ENCODE measurements at regions not wholly inside any gene's neighbourhood (a gene's known extent, or its start where the extent isn't known, plus 50 kb on each side); places are given as distances from the start of the nearest gene placed in this dataset.
"Not testable (repeated sequence)": the region's sequence is repeated elsewhere in the genome, so short reads cannot be mapped to it uniquely, and the experiment has no call there.

- Mint-ChIP-seq H3K9me3 (peaks cover 0 to 27% (median 9%) of the 10 kb centered on the region in 9 donors), H3K4me3 (peak overlapping the region in 1 of 10 donors; percentile 53), H3K27me3 (no peaks in the 10 kb centered on the region), H3K4me1 (no peaks in the 10 kb centered on the region), H3K36me3 (no peaks in the 10 kb centered on the region), H3K27ac (no peak overlapping the region)
- DNase-seq (peak in 1 of 10 donors; percentile 58), ATAC-seq (peak in 1 of 2 donors; percentile 50)
- POLR2A ChIA-PET: no interaction called here
Measured at GRCh38 chr5:28809811-28810750, 1771.7 kb upstream of the CDH9 start.

- DNase-seq (peak in 1 of 10 donors; percentile 62), ATAC-seq (peak in 1 of 2 donors; percentile 65)
- peak overlapping the region in 1 of 10 donors; percentile 68 for H3K27ac Mint-ChIP-seq
- H3K4me3 Mint-ChIP-seq: peak overlapping the region in 1 of 10 donors; percentile 45
- no peaks in the 10 kb centered on the region for H3K27me3 Mint-ChIP-seq
- H3K4me1 Mint-ChIP-seq: no peaks in the 10 kb centered on the region
- H3K36me3 Mint-ChIP-seq: no peaks in the 10 kb centered on the region
- POLR2A ChIA-PET: no interaction called here
- H3K9me3 Mint-ChIP-seq: peaks cover 0 to 27% (median 10%) of the 10 kb centered on the region in 9 donors
Measured at GRCh38 chr5:28808967-28809810, 1770.8 kb upstream of the CDH9 start.

GRCh38 chr5:28807195-28807729, 1768.9 kb upstream of the CDH9 start:
- H3K27ac Mint-ChIP-seq: no peak overlapping the region
- no peaks in the 10 kb centered on the region for H3K4me1 Mint-ChIP-seq
- no peak for ATAC-seq
- no peaks in the 10 kb centered on the region for H3K36me3 Mint-ChIP-seq
- no peaks in the 10 kb centered on the region for H3K27me3 Mint-ChIP-seq
- H3K9me3 Mint-ChIP-seq: peaks cover 0 to 18% (median 10%) of the 10 kb centered on the region in 9 donors
- DNase-seq: no peak
- H3K4me3 Mint-ChIP-seq: no peak overlapping the region
- POLR2A ChIA-PET: no interaction called here

GRCh38 chr5:28799035-28799434, 1760.6 kb upstream of the CDH9 start:
- H3K4me3 Mint-ChIP-seq, H3K4me1 Mint-ChIP-seq, H3K27me3 Mint-ChIP-seq, ATAC-seq, H3K27ac Mint-ChIP-seq, DNase-seq, POLR2A ChIA-PET, H3K36me3 Mint-ChIP-seq: not testable (repeated sequence)
- H3K9me3 Mint-ChIP-seq: peaks cover 0 to 21% (median 7%) of the 10 kb centered on the region in 9 donors

GRCh38 chr5:28788954-28789353, 1750.6 kb upstream of the CDH9 start:
- no peak overlapping the region for H3K27ac Mint-ChIP-seq
- H3K9me3 Mint-ChIP-seq: peaks cover 4 to 35% (median 12%) of the 10 kb centered on the region in 9 donors
- DNase-seq: no peak
- no peak for ATAC-seq
- no peaks in the 10 kb centered on the region for H3K27me3 Mint-ChIP-seq
- H3K36me3 Mint-ChIP-seq: no peaks in the 10 kb centered on the region
- H3K4me3 Mint-ChIP-seq: no peak overlapping the region
- no peaks in the 10 kb centered on the region for H3K4me1 Mint-ChIP-seq
- POLR2A ChIA-PET: no interaction called here

- no peak overlapping the region for H3K4me3 Mint-ChIP-seq
- no peaks in the 10 kb centered on the region for H3K4me1 Mint-ChIP-seq
- DNase-seq (no peak), ATAC-seq (no peak)
- POLR2A ChIA-PET: no interaction called here
- no peaks in the 10 kb centered on the region for H3K36me3 Mint-ChIP-seq
- peaks cover 0 to 19% (median 6%) of the 10 kb centered on the region in 9 donors for H3K9me3 Mint-ChIP-seq
- H3K27ac Mint-ChIP-seq: no peak overlapping the region
- no peaks in the 10 kb centered on the region for H3K27me3 Mint-ChIP-seq
Measured at GRCh38 chr5:28780083-28780692, 1741.8 kb upstream of the CDH9 start.

GRCh38 chr5:28779161-28779754, 1740.9 kb upstream of the CDH9 start:
- H3K4me1 Mint-ChIP-seq: no peaks in the 10 kb centered on the region
- no peak overlapping the region for H3K27ac Mint-ChIP-seq
- H3K27me3 Mint-ChIP-seq: no peaks in the 10 kb centered on the region
- H3K36me3 Mint-ChIP-seq: no peaks in the 10 kb centered on the region
- POLR2A ChIA-PET: no interaction called here
- DNase-seq: no peak
- H3K4me3 Mint-ChIP-seq: no peak overlapping the region
- no peak for ATAC-seq
- H3K9me3 Mint-ChIP-seq: peaks cover 0 to 11% (median 6%) of the 10 kb centered on the region in 9 donors

- Mint-ChIP-seq H3K27me3 (no peaks in the 10 kb centered on the region), H3K27ac (no peak overlapping the region), H3K9me3 (peaks cover 2 to 22% (median 6%) of the 10 kb centered on the region in 9 donors), H3K4me1 (no peaks in the 10 kb centered on the region), H3K4me3 (no peak overlapping the region), H3K36me3 (no peaks in the 10 kb centered on the region)
- ATAC-seq: no peak
- POLR2A ChIA-PET: no interaction called here
- DNase-seq: no peak
Measured at GRCh38 chr5:28770307-28770706, 1731.9 kb upstream of the CDH9 start.

GRCh38 chr5:28766565-28767158, 1728.3 kb upstream of the CDH9 start:
- Mint-ChIP-seq H3K27me3 (no peaks in the 10 kb centered on the region), H3K4me3 (no peak overlapping the region), H3K36me3 (no peaks in the 10 kb centered on the region), H3K9me3 (peaks cover 1 to 41% (median 4%) of the 10 kb centered on the region in 9 donors), H3K27ac (no peak overlapping the region), H3K4me1 (no peaks in the 10 kb centered on the region)
- POLR2A ChIA-PET: no interaction called here
- no peak for DNase-seq
- no peak for ATAC-seq

- Mint-ChIP-seq H3K27ac (no peak overlapping the region), H3K27me3 (no peaks in the 10 kb centered on the region), H3K9me3 (peaks cover 4 to 31% (median 11%) of the 10 kb centered on the region in 9 donors), H3K4me1 (no peaks in the 10 kb centered on the region), H3K36me3 (no peaks in the 10 kb centered on the region), H3K4me3 (no peak overlapping the region)
- POLR2A ChIA-PET: no interaction called here
- no peak for ATAC-seq
- DNase-seq: no peak
Measured at GRCh38 chr5:28751396-28751795, 1713.0 kb upstream of the CDH9 start.

- POLR2A ChIA-PET: no interaction called here
- DNase-seq (no peak), ATAC-seq (no peak)
- no peaks in the 10 kb centered on the region for H3K27me3 Mint-ChIP-seq
- no peaks in the 10 kb centered on the region for H3K36me3 Mint-ChIP-seq
- no peaks in the 10 kb centered on the region for H3K4me1 Mint-ChIP-seq
- H3K9me3 Mint-ChIP-seq: peaks cover 0 to 28% (median 7%) of the 10 kb centered on the region in 9 donors
- no peak overlapping the region for H3K27ac Mint-ChIP-seq
- H3K4me3 Mint-ChIP-seq: no peak overlapping the region
Measured at GRCh38 chr5:28750251-28750650, 1711.9 kb upstream of the CDH9 start.

GRCh38 chr5:28748446-28748845, 1710.1 kb upstream of the CDH9 start:
- no peaks in the 10 kb centered on the region for H3K36me3 Mint-ChIP-seq
- DNase-seq (no peak), ATAC-seq (no peak)
- no peak overlapping the region for H3K4me3 Mint-ChIP-seq
- peaks cover 0 to 31% (median 7%) of the 10 kb centered on the region in 9 donors for H3K9me3 Mint-ChIP-seq
- H3K4me1 Mint-ChIP-seq: no peaks in the 10 kb centered on the region
- no peaks in the 10 kb centered on the region for H3K27me3 Mint-ChIP-seq
- H3K27ac Mint-ChIP-seq: no peak overlapping the region
- POLR2A ChIA-PET: no interaction called here

All from naive thymus-derived CD8-positive, alpha-beta T cell (primary cell).